Naive thymus-derived CD4-positive, alpha-beta T cell (primary cell): ENCODE measurements at regions not wholly inside any gene's neighbourhood (a gene's known extent, or its start where the extent isn't known, plus 50 kb on each side); places are given as distances from the start of the nearest gene placed in this dataset.
A peak's percentile ranks its signal among the peaks of the same experiment; 100 is the strongest.

Experiments
- ATAC-seq: fragments of 150-1000 bp; cut with Tn5 transposase; 2 replicates; pipeline ENCODE4 v1.10.0; 2021; ENCODE audit warnings: mild to moderate bottlenecking, moderate library complexity
- CTCF ChIA-PET: fragments of 350-600 bp; sonication (Branson Sonifier 250); formaldehyde crosslinking; loops from one replicate; lab custom pipeline; 2021; ENCODE audit warnings: antibody characterized with exemption; lab: Charles Lee
- POLR2A ChIA-PET: fragments of 350-600 bp; sonication (Branson Sonifier 250); formaldehyde crosslinking; loops from one replicate; lab custom pipeline; 2021; ENCODE audit warnings: antibody characterized with exemption, inconsistent platforms; lab: Charles Lee
- DNase-seq, 9 donors: peaks; one replicate each; pipeline versions ENCODE4 v3.0.0 to v3.0.0-alpha.2; 2020 to 2022; ENCODE audit warnings: mixed read lengths in 1 of 9
- H3K27ac ChIP-seq: one replicate; pipeline ENCODE4 v1.7.0; 2013; ENCODE audit warnings: mild to moderate bottlenecking, low read depth, low read length, moderate library complexity
- H3K27me3 ChIP-seq, 2 donors: one replicate each; pipeline ENCODE4 v1.7.0; 2013; ENCODE audit warnings: low read length in 2 of 2, mild to moderate bottlenecking in 2 of 2, moderate library complexity in 2 of 2; ENCODE audit not compliant: control insufficient read depth in 2 of 2, insufficient read depth in 2 of 2
- H3K36me3 ChIP-seq, 3 experiments: 1 replicate in 2 of 3; 2 replicates in 1 of 3; pipeline ENCODE4 v1.7.0; 2013; ENCODE audit warnings: low read length in 3 of 3, mild to moderate bottlenecking in 3 of 3, moderate library complexity in 1 of 3; ENCODE audit not compliant: insufficient read depth in 3 of 3, control insufficient read depth in 2 of 3
- H3K4me1 ChIP-seq, 2 donors: one replicate each; pipeline ENCODE4 v1.7.0; 2013; ENCODE audit warnings: low read length in 2 of 2, mild to moderate bottlenecking in 2 of 2, moderate library complexity in 1 of 2; ENCODE audit not compliant: control insufficient read depth in 2 of 2, insufficient read depth in 2 of 2
- H3K4me3 ChIP-seq: 2 replicates; pipeline ENCODE4 v1.7.0; 2013; ENCODE audit warnings: mild to moderate bottlenecking, low read length
- H3K9me3 ChIP-seq, 3 experiments: 1 replicate in 2 of 3; 2 replicates in 1 of 3; pipeline ENCODE4 v1.7.0; 2013; ENCODE audit warnings: low read length in 3 of 3; ENCODE audit not compliant: control insufficient read depth in 2 of 3
- H3K27ac Mint-ChIP-seq, 9 donors: one replicate each; pipeline ENCODE4 v1.8.0; 2020 to 2022; ENCODE audit warnings: mixed read lengths in 9 of 9, mild to moderate bottlenecking in 8 of 9, moderate library complexity in 5 of 9, inconsistent platforms in 2 of 9
- H3K27me3 Mint-ChIP-seq, 5 donors: one replicate each; pipeline ENCODE4 v1.8.0; 2021 to 2022; ENCODE audit warnings: mixed read lengths in 5 of 5, mild to moderate bottlenecking in 1 of 5
- H3K36me3 Mint-ChIP-seq, 5 donors: one replicate each; pipeline ENCODE4 v1.8.0; 2020 to 2022; ENCODE audit warnings: mixed read lengths in 5 of 5, mild to moderate bottlenecking in 3 of 5, inconsistent platforms in 1 of 5
- H3K4me1 Mint-ChIP-seq, 7 donors: one replicate each; pipeline ENCODE4 v1.8.0; 2020 to 2022; ENCODE audit warnings: mixed read lengths in 7 of 7, mild to moderate bottlenecking in 3 of 7, inconsistent platforms in 1 of 7
- H3K4me3 Mint-ChIP-seq, 10 donors: one replicate each; pipeline ENCODE4 v1.8.0; 2020 to 2022; ENCODE audit warnings: mild to moderate bottlenecking in 10 of 10, mixed read lengths in 10 of 10, moderate library complexity in 6 of 10, inconsistent platforms in 2 of 10
- H3K9me3 Mint-ChIP-seq, 11 donors: one replicate each; pipeline ENCODE4 v1.8.0; 2020 to 2022; ENCODE audit warnings: mixed read lengths in 11 of 11, mild to moderate bottlenecking in 4 of 11, inconsistent platforms in 1 of 11, moderate library complexity in 1 of 11
- intact Hi-C, 2 donors: fragments of 100-400 bp; cut with micrococcal nuclease; formaldehyde crosslinking; loops; one replicate each; pipeline ENCODE4 v1.15.1; 2023

DNA sequence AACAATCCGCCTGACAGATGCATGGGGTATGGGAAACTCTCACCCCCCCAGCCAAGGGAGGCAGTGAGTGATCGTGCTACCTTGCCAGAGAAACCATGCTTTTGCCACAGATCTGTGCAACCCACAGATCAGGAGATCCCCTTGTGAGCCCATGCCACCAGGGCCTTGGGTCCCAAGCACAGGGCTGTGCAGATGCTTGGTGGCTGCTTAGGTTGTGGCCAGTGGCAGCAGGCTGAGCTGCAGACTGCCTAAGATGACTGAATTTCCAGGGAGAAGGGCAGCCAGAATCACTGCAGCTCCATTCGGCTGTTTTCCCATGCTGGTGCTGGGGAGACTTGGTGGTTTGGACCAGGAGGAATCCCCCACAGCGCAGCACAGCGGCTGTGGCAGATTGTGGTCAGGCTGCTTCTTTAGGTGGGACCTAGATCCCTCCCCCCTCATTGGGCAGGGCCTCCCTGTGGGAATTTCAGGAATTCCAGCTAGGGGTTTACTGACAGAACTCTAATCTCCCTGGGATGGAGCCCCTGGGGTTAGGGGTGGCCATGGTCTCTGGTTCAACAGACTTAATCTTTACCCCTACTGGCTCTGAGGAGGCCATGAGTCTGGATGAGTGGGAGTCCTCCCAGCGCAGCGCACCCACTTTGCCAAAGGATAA lies 264.6 kb upstream of the DAAM1 start:
- ChIA-PET CTCF (no interaction called here), POLR2A (no interaction called here)
- Histone ChIP-seq H3K4me3 (no peak overlapping the region), H3K27me3 (no peaks in the 10 kb centered on the region), H3K27ac (no peak overlapping the region), H3K9me3 (no peaks in the 10 kb centered on the region), H3K4me1 (no peaks in the 10 kb centered on the region), H3K36me3 (no peaks in the 10 kb centered on the region)
- Mint-ChIP-seq H3K4me3 (no peak overlapping the region), H3K9me3 (peaks cover 0 to 5% (median 2%) of the 10 kb centered on the region in 11 donors), H3K36me3 (no peaks in the 10 kb centered on the region), H3K27me3 (peaks cover 0 to 16% (median 0%) of the 10 kb centered on the region in 5 donors), H3K27ac (no peak overlapping the region), H3K4me1 (peaks cover 0 to 11% (median 0%) of the 10 kb centered on the region in 7 donors)
- intact Hi-C loops = no loop called here
- DNase-seq (no peak), ATAC-seq (no peak)

DNA sequence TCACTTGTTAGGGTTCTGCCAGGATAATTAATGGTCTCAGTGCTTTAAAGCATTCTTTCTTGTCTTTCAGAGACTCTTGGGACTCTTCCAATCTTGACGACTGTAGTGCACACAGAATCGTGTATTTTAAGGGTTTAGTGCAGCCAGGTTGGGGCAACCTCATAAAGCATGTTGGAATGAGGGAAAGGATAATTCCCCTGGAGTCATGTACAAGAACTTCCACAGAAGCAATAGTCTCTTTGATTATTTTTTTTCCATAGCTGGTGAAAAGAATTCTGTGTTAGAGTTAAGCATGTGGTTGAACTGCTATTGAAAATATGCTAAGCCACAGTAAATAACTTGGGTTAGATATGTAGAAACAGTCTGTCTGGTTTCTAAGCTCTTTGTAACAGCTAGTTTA lies 246.8 kb upstream of the DAAM1 start:
- DNase-seq (no peak), ATAC-seq (no peak)
- ChIA-PET POLR2A (no interaction called here), CTCF (no interaction called here)
- Histone ChIP-seq H3K27me3 (no peaks in the 10 kb centered on the region), H3K9me3 (no peaks in the 10 kb centered on the region), H3K27ac (no peak overlapping the region), H3K4me3 (no peak overlapping the region), H3K4me1 (no peaks in the 10 kb centered on the region), H3K36me3 (no peaks in the 10 kb centered on the region)
- intact Hi-C loops = no loop called here
- peaks cover 0 to 3% (median 0%) of the 10 kb centered on the region in 5 donors for H3K36me3 Mint-ChIP-seq
- H3K27ac Mint-ChIP-seq = no peak overlapping the region
- no peak overlapping the region for H3K4me3 Mint-ChIP-seq
- peaks cover 0 to 2% (median 0%) of the 10 kb centered on the region in 7 donors for H3K4me1 Mint-ChIP-seq
- peaks cover 4 to 18% (median 9%) of the 10 kb centered on the region in 11 donors for H3K9me3 Mint-ChIP-seq
- H3K27me3 Mint-ChIP-seq = peaks cover 0 to 33% (median 7%) of the 10 kb centered on the region in 5 donors

DNA sequence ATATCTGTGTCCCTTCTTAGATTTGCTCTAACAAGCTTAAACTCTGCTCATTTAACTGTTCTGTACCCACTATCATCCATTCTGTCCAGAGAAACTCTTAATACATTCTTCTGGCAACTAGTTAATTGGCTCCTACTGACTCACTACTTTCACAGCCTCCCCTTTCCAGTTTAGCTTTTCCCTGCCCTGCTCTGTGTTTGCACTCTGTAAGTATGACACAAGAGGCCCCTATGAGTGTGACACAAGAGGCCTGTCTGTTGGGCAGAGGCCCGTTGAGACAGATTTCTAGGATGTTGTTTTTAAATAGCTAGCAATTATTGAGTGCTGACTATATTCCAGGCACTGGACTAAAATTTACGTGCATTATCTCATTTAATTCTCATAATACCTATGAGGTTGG lies 246.0 kb upstream of the DAAM1 start:
- ChIA-PET CTCF (no interaction called here), POLR2A (no interaction called here)
- Histone ChIP-seq H3K4me3 (no peak overlapping the region), H3K4me1 (no peaks in the 10 kb centered on the region), H3K27me3 (no peaks in the 10 kb centered on the region), H3K9me3 (no peaks in the 10 kb centered on the region), H3K27ac (no peak overlapping the region), H3K36me3 (no peaks in the 10 kb centered on the region)
- H3K36me3 Mint-ChIP-seq = no peaks in the 10 kb centered on the region
- H3K27me3 Mint-ChIP-seq = peaks cover 0 to 33% (median 6%) of the 10 kb centered on the region in 5 donors
- peaks cover 0 to 12% (median 3%) of the 10 kb centered on the region in 11 donors for H3K9me3 Mint-ChIP-seq
- DNase-seq (no peak), ATAC-seq (no peak)
- intact Hi-C loops = no loop called here
- H3K4me1 Mint-ChIP-seq = peaks cover 0 to 2% (median 0%) of the 10 kb centered on the region in 7 donors
- H3K4me3 Mint-ChIP-seq = no peak overlapping the region
- no peak overlapping the region for H3K27ac Mint-ChIP-seq

DNA sequence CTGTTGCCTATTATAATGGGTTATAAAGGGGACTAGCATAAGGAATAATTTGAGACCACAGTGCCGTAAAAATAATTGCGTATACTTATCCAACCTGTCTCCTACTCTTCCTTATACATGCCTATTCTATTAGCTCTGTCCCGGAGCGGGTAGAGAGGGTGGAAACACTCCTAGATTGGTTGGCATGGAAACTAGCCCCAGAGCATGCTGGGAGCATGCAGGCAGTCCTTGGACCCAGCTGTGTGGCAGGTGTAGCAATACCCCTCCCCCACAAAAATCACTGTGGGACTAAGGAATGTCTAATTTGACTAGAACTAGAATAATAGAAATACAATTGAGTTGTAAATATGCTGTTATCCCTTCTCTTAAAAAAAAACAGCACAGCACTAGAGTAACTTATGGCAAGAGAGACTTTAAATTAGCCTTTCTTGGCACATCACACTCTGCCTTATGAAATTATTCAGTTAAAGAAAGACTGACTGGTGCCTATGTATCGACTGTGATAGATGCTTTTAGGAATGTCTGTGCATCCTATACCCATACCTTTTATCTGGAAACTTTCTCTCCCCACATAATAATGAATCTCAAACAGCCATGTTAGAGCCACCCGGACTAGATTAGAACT lies 244.0 kb upstream of the DAAM1 start:
- ChIA-PET CTCF (interaction anchor here (0.6 kb wide), 2 partner anchors 447 to 477 kb away, joined by 3 read pairs; no protein-coding TSS in a partner anchor), POLR2A (no interaction called here)
- H3K36me3 Mint-ChIP-seq = no peaks in the 10 kb centered on the region
- no peaks in the 10 kb centered on the region for H3K36me3 ChIP-seq
- peaks cover 0 to 4% (median 0%) of the 10 kb centered on the region in 11 donors for H3K9me3 Mint-ChIP-seq
- no peak overlapping the region for H3K4me3 ChIP-seq
- H3K4me3 Mint-ChIP-seq = no peak overlapping the region
- H3K9me3 ChIP-seq = no peaks in the 10 kb centered on the region
- ATAC-seq = no peak
- H3K27me3 Mint-ChIP-seq = peaks cover 0 to 27% (median 6%) of the 10 kb centered on the region in 5 donors
- no peak for DNase-seq
- no peaks in the 10 kb centered on the region for H3K4me1 ChIP-seq
- intact Hi-C loops = no loop called here
- H3K27me3 ChIP-seq = no peaks in the 10 kb centered on the region
- no peak overlapping the region for H3K27ac Mint-ChIP-seq
- peaks cover 0 to 2% (median 0%) of the 10 kb centered on the region in 7 donors for H3K4me1 Mint-ChIP-seq
- H3K27ac ChIP-seq = no peak overlapping the region

DNA sequence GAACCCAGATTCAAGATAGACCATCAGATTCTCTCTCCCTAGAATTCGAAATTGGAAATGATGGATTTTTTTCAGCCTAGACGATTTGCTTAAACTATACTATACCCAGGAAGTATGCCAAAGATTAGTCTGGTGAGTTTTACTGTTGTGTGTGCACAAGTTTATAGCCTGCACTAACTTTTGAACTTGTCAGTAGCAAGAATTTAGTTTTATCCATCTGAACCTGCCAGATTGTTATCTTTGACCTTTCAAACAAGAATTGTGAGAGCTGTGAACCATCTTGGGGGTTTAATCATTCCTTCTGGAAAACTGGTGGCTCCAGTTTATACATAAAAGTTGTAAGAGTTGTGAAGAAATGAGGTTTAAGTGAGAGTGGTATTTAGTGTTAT lies 243.5 kb upstream of the DAAM1 start:
- H3K4me3 ChIP-seq = no peak overlapping the region
- H3K9me3 Mint-ChIP-seq = peaks cover 0 to 2% (median 0%) of the 10 kb centered on the region in 11 donors
- peaks cover 0 to 27% (median 6%) of the 10 kb centered on the region in 5 donors for H3K27me3 Mint-ChIP-seq
- H3K4me3 Mint-ChIP-seq = no peak overlapping the region
- peaks cover 0 to 2% (median 0%) of the 10 kb centered on the region in 7 donors for H3K4me1 Mint-ChIP-seq
- ATAC-seq (no peak), DNase-seq (no peak)
- H3K27ac Mint-ChIP-seq = no peak overlapping the region
- H3K36me3 Mint-ChIP-seq = no peaks in the 10 kb centered on the region
- intact Hi-C loops = no loop called here
- ChIA-PET POLR2A (no interaction called here), CTCF (interaction anchor here (0.6 kb wide), 1 partner anchor 477 kb away, joined by 3 read pairs; no protein-coding TSS in a partner anchor)
- no peaks in the 10 kb centered on the region for H3K36me3 ChIP-seq
- H3K4me1 ChIP-seq = no peaks in the 10 kb centered on the region
- H3K9me3 ChIP-seq = no peaks in the 10 kb centered on the region
- no peaks in the 10 kb centered on the region for H3K27me3 ChIP-seq
- H3K27ac ChIP-seq = no peak overlapping the region

DNA sequence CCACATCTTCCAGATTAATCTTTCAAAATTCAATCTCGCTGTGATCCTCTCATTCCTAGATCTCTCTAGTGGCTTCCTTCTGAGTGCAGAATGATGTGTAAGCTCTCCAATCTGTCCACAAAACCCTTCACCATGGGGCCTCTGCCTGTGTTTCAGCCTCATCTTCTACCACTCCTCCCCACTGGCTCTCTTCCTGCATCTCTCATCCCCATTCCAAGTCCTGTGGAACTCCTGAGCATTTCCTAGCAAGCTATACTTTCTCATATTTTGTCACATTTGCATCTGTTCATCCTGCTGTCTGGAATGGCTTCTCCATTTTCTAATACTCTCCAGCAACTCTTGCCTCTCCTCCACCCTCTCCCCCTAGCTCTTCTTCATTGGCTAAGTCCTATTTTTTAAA lies 242.0 kb upstream of the DAAM1 start:
- Mint-ChIP-seq H3K27ac (peak overlapping the region in 1 of 9 donors; percentile 59), H3K4me3 (no peak overlapping the region), H3K4me1 (peaks cover 0 to 2% (median 0%) of the 10 kb centered on the region in 7 donors), H3K9me3 (peaks cover 0 to 1% (median 0%) of the 10 kb centered on the region in 11 donors), H3K36me3 (no peaks in the 10 kb centered on the region), H3K27me3 (peaks cover 0 to 32% (median 6%) of the 10 kb centered on the region in 5 donors)
- Histone ChIP-seq H3K9me3 (no peaks in the 10 kb centered on the region), H3K27me3 (no peaks in the 10 kb centered on the region), H3K4me3 (no peak overlapping the region), H3K4me1 (no peaks in the 10 kb centered on the region), H3K36me3 (no peaks in the 10 kb centered on the region), H3K27ac (no peak overlapping the region)
- POLR2A ChIA-PET = no interaction called here
- CTCF ChIA-PET = no interaction called here
- ATAC-seq = no peak
- DNase-seq = no peak
- intact Hi-C loops = no loop called here
